H1 (cell line): ENCODE measurements at regions not wholly inside any gene's neighbourhood (a gene's known extent, or its start where the extent isn't known, plus 50 kb on each side); places are given as distances from the start of the nearest gene placed in this dataset.

Source experiments
- CTCF ChIA-PET: fragments of 300-600 bp; sonication (Branson Sonifier 250); formaldehyde crosslinking; loops from one replicate; lab custom pipeline; 2021; ENCODE audit not compliant: partially characterized antibody; lab: Charles Lee
- POLR2A ChIA-PET: fragments of 300-600 bp; sonication (Branson Sonifier 250); formaldehyde crosslinking; loops from one replicate; lab custom pipeline; 2021; ENCODE audit warnings: inconsistent platforms; ENCODE audit not compliant: partially characterized antibody; lab: Charles Lee
- DNase-seq, 2 experiments: peaks; one replicate each; pipeline versions ENCODE4 v3.0.0 to v3.0.0-alpha.2; 2010 to 2022; ENCODE audit warnings: low spot score in 2 of 2, low read depth in 1 of 2, mixed read lengths in 1 of 2
- FAIRE-seq: peaks from 2 replicates; lab custom pipeline; 2011; peaks lifted over from hg19 to GRCh38; lab: Jason Lieb, UNC
- H2AFZ ChIP-seq: 2 replicates; pipeline ENCODE4 v1.8.1; 2012; ENCODE audit warnings: low read length, inconsistent platforms
- H2AK5ac ChIP-seq: 2 replicates; pipeline ENCODE4 v1.6.1; 2013; ENCODE audit warnings: low read depth, low read length
- H2BK120ac ChIP-seq: replicated peaks from 2 replicates; pipeline ENCODE3; 2013; ENCODE audit warnings: low read depth, low read length, inconsistent platforms
- H2BK12ac ChIP-seq: 2 replicates; pipeline ENCODE4 v1.6.1; 2013; ENCODE audit warnings: low read depth, low read length
- H2BK15ac ChIP-seq: 2 replicates; pipeline ENCODE4 v1.6.1; 2013; ENCODE audit warnings: low read length
- H2BK20ac ChIP-seq: 2 replicates; pipeline ENCODE4 v1.6.1; 2013; ENCODE audit warnings: low read length
- H2BK5ac ChIP-seq: 2 replicates; pipeline ENCODE4 v1.6.1; 2013; ENCODE audit warnings: low read depth, low read length
- H3K14ac ChIP-seq: 2 replicates; pipeline ENCODE4 v1.6.1; 2013; ENCODE audit warnings: inconsistent platforms; ENCODE audit not compliant: insufficient read length
- H3K18ac ChIP-seq: 2 replicates; pipeline ENCODE4 v1.6.1; 2013; ENCODE audit warnings: low read length; ENCODE audit errors: extremely low read depth
- H3K23ac ChIP-seq: 2 replicates; pipeline ENCODE4 v1.6.1; 2013; ENCODE audit warnings: inconsistent platforms; ENCODE audit not compliant: insufficient read length
- H3K23me2 ChIP-seq: 2 replicates; pipeline ENCODE4 v1.6.1; 2013; ENCODE audit warnings: low read depth, low read length
- H3K27ac ChIP-seq: 2 replicates; pipeline ENCODE4 v1.6.1; 2011; ENCODE audit warnings: low read depth, low read length, inconsistent platforms
- H3K27me3 ChIP-seq, 4 experiments: replicated peaks in 1 of 4; 1 replicate in 1 of 4; 2 replicates in 3 of 4; pipeline versions ENCODE4 v1.6.1 to v1.8.1; 2011 to 2013; ENCODE audit warnings: low read length in 3 of 4, mild to moderate bottlenecking in 3 of 4, inconsistent platforms in 2 of 4, mixed read lengths in 2 of 4, moderate library complexity in 1 of 4; ENCODE audit not compliant: control insufficient read depth in 3 of 4, insufficient read depth in 3 of 4; ENCODE audit errors: extremely low read depth in 1 of 4
- H3K36me3 ChIP-seq, 4 experiments: 2 replicates each; pipeline versions ENCODE4 v1.6.1 to v1.8.1; 2011 to 2013; ENCODE audit warnings: mild to moderate bottlenecking in 4 of 4, low read length in 3 of 4, moderate library complexity in 2 of 4, control low read depth in 1 of 4, inconsistent platforms in 1 of 4; ENCODE audit not compliant: insufficient read depth in 4 of 4, control insufficient read depth in 2 of 4
- H3K4ac ChIP-seq: replicated peaks from 2 replicates; pipeline ENCODE3; 2013; ENCODE audit warnings: low read length, low read depth, mixed read lengths, inconsistent platforms; ENCODE audit not compliant: insufficient read length
- H3K4me1 ChIP-seq, 4 experiments: replicated peaks in 1 of 4; 1 replicate in 1 of 4; 2 replicates in 3 of 4; pipeline versions ENCODE4 v1.6.1 to v1.8.1; 2011 to 2013; ENCODE audit warnings: low read length in 3 of 4, inconsistent platforms in 2 of 4, mixed read lengths in 1 of 4; ENCODE audit not compliant: insufficient read depth in 4 of 4, control insufficient read depth in 3 of 4
- H3K4me2 ChIP-seq, 2 experiments: 2 replicates each; pipeline versions ENCODE4 v1.6.1 to v1.8.1; 2011 to 2013; ENCODE audit warnings: low read depth in 2 of 2, low read length in 2 of 2, control low read depth in 1 of 2, inconsistent platforms in 1 of 2, mild to moderate bottlenecking in 1 of 2; ENCODE audit not compliant: insufficient read depth in 1 of 2
- H3K4me3 ChIP-seq, 4 experiments: fragments of 200-600, 300-600 bp in 1 of 4; sonication (generic), shearing (Covaris generic), sonication (Bioruptor Twin) in 1 of 4; 2 replicates each; pipeline versions ENCODE4 v1.5.1 to v1.8.1; 2011 to 2016; ENCODE audit warnings: low read length in 4 of 4, low read depth in 3 of 4, control low read depth in 2 of 4, inconsistent platforms in 2 of 4, mild to moderate bottlenecking in 2 of 4, mixed read lengths in 1 of 4, moderate library complexity in 1 of 4; ENCODE audit not compliant: insufficient read depth in 2 of 4; ENCODE audit errors: extremely low read depth in 1 of 4
- H3K56ac ChIP-seq: replicated peaks from 2 replicates; pipeline ENCODE3; 2013; ENCODE audit warnings: low read depth, mild to moderate bottlenecking, mixed read lengths, low read length, inconsistent platforms; ENCODE audit not compliant: insufficient read length
- H3K79me1 ChIP-seq: 2 replicates; pipeline ENCODE4 v1.6.1; 2013; ENCODE audit warnings: low read depth, low read length, control low read depth
- H3K79me2 ChIP-seq, 2 experiments: 2 replicates each; pipeline versions ENCODE4 v1.6.1 to v1.8.1; 2012 to 2013; ENCODE audit warnings: low read length in 2 of 2, mild to moderate bottlenecking in 2 of 2, inconsistent platforms in 1 of 2; ENCODE audit not compliant: insufficient read depth in 2 of 2, control insufficient read depth in 1 of 2
- H3K9ac ChIP-seq, 4 experiments: replicated peaks in 1 of 4; 1 replicate in 1 of 4; 2 replicates in 3 of 4; pipeline versions ENCODE4 v1.6.1 to v1.8.1; 2011 to 2013; ENCODE audit warnings: low read depth in 3 of 4, low read length in 3 of 4, control low read depth in 2 of 4, mild to moderate bottlenecking in 2 of 4, moderate library complexity in 2 of 4, inconsistent platforms in 1 of 4; ENCODE audit errors: extremely low read depth in 1 of 4
- H3K9me3 ChIP-seq, 2 experiments: 2 replicates each; pipeline versions ENCODE4 v1.6.1 to v1.8.1; 2012 to 2013; ENCODE audit warnings: mild to moderate bottlenecking in 2 of 2, moderate library complexity in 2 of 2, control low read depth in 1 of 2, inconsistent platforms in 1 of 2, low read depth in 1 of 2, low read length in 1 of 2, mixed read lengths in 1 of 2; ENCODE audit not compliant: insufficient read depth in 2 of 2
- H4K20me1 ChIP-seq, 2 experiments: replicated peaks in 1 of 2; 2 replicates each; pipeline versions ENCODE3 to v1.8.1; 2011 to 2013; ENCODE audit warnings: inconsistent platforms in 2 of 2, low read length in 2 of 2, mild to moderate bottlenecking in 1 of 2; ENCODE audit not compliant: insufficient read depth in 2 of 2, control insufficient read depth in 1 of 2
- H4K5ac ChIP-seq: 2 replicates; pipeline ENCODE4 v1.6.1; 2013; ENCODE audit warnings: low read length, low read depth, mixed read lengths, inconsistent platforms; ENCODE audit not compliant: insufficient read length
- H4K8ac ChIP-seq: 2 replicates; pipeline ENCODE4 v1.8.0; 2013; ENCODE audit warnings: mild to moderate bottlenecking, moderate library complexity, low read length, inconsistent platforms; ENCODE audit not compliant: insufficient read depth; ENCODE audit errors: extremely low read depth
- H4K91ac ChIP-seq: replicated peaks from 2 replicates; pipeline ENCODE3; 2013; ENCODE audit warnings: low read length, mixed read lengths, inconsistent platforms; ENCODE audit not compliant: insufficient read length
- SP2 ChIP-seq: IDR thresholded peaks from 2 replicates; pipeline ENCODE4 v1.6.1; 2012; ENCODE audit warnings: mild to moderate bottlenecking, low read length, inconsistent platforms
- WGBS, 2 experiments: shearing (Covaris generic) in 1 of 2; methylation state at CpG; one replicate each; pipeline versions ENCODE4 v1.1.6 to v1.1.7; 2013 to 2015; ENCODE audit warnings: low lambda C conversion rate in 2 of 2, mixed read lengths in 2 of 2, inconsistent platforms in 1 of 2, low coverage in 1 of 2, missing lambda C conversion rate in 1 of 2; ENCODE audit not compliant: insufficient replicate concordance in 2 of 2, insufficient coverage in 1 of 2, insufficient read length in 1 of 2; ENCODE audit errors: extremely low coverage in 1 of 2, missing lambda C conversion rate in 1 of 2; 5-methylcytosine and 5-hydroxymethylcytosine counted together

DNA sequence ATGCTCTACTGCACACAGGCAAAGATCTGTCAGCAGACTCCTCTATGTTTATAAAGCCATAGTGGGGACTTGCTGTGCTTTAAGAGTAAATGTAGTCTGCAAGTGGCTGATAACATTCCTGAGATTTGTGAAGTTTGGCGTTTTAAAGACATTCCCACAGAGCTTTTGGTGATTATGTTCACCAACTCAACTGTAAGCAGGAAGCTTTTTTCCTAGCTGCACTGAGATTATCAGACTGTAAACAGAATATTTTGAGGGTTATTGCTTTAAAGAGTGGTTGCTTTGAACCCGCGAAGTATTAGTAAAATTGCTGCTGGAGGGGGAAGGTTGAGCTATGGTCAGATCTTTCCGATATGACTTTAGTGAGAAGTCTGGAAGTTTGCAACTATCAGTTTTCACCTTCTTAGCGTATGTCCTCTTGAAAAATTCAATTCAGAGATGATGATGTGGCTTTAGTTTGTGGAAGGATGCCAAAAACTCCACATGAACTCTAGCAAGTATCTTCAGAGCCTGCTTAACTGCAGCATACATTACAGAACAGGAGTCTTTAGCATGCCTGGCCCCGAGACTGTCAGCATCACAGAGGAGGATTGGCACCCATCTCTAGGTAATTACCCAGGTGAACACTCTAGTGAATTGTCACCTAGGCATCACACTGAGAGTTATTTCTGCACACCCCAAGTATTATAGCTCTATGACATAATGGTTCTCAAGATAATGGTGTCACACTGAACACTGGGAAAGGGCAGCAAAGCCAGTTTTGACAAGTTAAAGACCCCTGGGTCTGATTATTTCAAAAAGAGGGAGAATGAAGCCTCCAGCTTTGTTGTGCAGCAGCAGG is 89.9 kb downstream of the MTNR1B start:
- H3K18ac ChIP-seq = no peak overlapping the region
- no peak overlapping the region for H2BK120ac ChIP-seq
- H2BK5ac ChIP-seq = no peak overlapping the region
- WGBS, 2 experiments = 93% methylated on average over 6 of the region's 6 CpGs; no CpG with 5 or more reads in 1 of the 2 experiments
- H2BK12ac ChIP-seq = no peak overlapping the region
- H3K27me3 ChIP-seq = no peaks in the 10 kb centered on the region
- no peak overlapping the region for H4K91ac ChIP-seq
- POLR2A ChIA-PET = interaction anchor here (1.1 kb wide), 1 partner anchor 86 kb away, joined by 3 read pairs; no protein-coding TSS in a partner anchor
- no peak overlapping the region for H4K5ac ChIP-seq
- FAIRE-seq (no peak), DNase-seq (no peak)
- H4K20me1 ChIP-seq = no peaks in the 10 kb centered on the region
- no peaks in the 10 kb centered on the region for H3K36me3 ChIP-seq
- H3K9ac ChIP-seq = peak overlapping the region in 1 of 4 experiments; percentile 43; a peak in 1 of 7 replicates
- TF ChIP-seq SP2 = no peak
- no peak overlapping the region for H3K56ac ChIP-seq
- H3K79me2 ChIP-seq = no peaks in the 10 kb centered on the region
- no peak overlapping the region for H2AK5ac ChIP-seq
- H3K4ac ChIP-seq = no peak overlapping the region
- no peaks in the 10 kb centered on the region for H3K23me2 ChIP-seq
- no peaks in the 10 kb centered on the region for H3K79me1 ChIP-seq
- no peak overlapping the region for H4K8ac ChIP-seq
- H3K4me1 ChIP-seq = no peaks in the 10 kb centered on the region
- no peak overlapping the region for H3K4me2 ChIP-seq
- H2AFZ ChIP-seq = no peak overlapping the region
- CTCF ChIA-PET = interaction anchor here (1.2 to 3.6 kb wide), 2 partner anchors 20 to 117 kb away, joined by 3 to 11 read pairs; no protein-coding TSS in a partner anchor
- H3K14ac ChIP-seq = no peak overlapping the region
- H3K27ac ChIP-seq = no peak overlapping the region
- no peaks in the 10 kb centered on the region for H3K9me3 ChIP-seq
- H3K4me3 ChIP-seq = no peak overlapping the region
- H3K23ac ChIP-seq = no peak overlapping the region
- no peak overlapping the region for H2BK15ac ChIP-seq
- no peak overlapping the region for H2BK20ac ChIP-seq
